ENCODE measurements at regions not wholly inside any gene's neighbourhood (a gene's known extent, or its start where the extent isn't known, plus 50 kb on each side); places are given as distances from the start of the nearest gene placed in this dataset.

DNA sequence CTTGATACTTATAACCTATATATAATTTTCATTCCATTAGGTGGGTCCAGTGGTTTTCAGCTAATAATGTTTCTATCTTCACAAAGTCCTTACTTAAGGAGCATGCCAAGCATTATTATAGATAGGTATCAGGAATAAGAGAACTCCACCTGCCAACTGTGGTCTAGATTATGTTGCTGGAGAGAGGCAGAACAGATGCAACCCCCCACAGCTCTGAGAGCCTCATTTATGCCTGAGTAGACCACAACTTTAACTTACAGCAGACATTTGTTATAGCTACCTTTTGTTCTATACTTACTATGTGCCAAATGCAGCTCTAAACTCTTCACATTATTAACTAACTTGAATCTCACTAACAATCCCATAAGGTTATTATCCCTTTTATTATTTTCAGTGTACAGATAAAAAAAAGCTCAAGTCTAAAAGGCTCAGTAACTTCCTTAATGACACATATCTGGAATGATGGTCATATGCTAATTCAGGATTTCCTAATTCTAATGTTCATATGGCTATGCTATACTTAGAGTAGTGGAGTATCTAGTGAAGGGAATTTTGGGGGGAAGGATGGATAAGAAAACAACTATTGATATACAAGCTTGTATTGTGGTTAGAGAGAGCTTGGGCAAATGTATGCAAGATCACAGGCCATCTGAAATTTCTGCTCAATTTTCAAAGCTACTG lies 119.1 kb upstream of the RND3 start:
- TF ChIP-seq, protein P1, sequence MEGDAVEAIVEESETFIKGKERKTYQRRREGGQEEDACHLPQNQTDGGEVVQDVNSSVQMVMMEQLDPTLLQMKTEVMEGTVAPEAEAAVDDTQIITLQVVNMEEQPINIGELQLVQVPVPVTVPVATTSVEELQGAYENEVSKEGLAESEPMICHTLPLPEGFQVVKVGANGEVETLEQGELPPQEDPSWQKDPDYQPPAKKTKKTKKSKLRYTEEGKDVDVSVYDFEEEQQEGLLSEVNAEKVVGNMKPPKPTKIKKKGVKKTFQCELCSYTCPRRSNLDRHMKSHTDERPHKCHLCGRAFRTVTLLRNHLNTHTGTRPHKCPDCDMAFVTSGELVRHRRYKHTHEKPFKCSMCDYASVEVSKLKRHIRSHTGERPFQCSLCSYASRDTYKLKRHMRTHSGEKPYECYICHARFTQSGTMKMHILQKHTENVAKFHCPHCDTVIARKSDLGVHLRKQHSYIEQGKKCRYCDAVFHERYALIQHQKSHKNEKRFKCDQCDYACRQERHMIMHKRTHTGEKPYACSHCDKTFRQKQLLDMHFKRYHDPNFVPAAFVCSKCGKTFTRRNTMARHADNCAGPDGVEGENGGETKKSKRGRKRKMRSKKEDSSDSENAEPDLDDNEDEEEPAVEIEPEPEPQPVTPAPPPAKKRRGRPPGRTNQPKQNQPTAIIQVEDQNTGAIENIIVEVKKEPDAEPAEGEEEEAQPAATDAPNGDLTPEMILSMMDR (conservative IDR thresholded peaks at IDR 0.05), result no peak
- TF ChIP-seq ZFX (IDR thresholded peaks at IDR 0.05), result no peak
